ENCODE measurements at regions not wholly inside any gene's neighbourhood (a gene's known extent, or its start where the extent isn't known, plus 50 kb on each side); places are given as distances from the start of the nearest gene placed in this dataset.
"Not testable (repeated sequence)": the region's sequence is repeated elsewhere in the genome, so short reads cannot be mapped to it uniquely, and the experiment has no call there.

DNA sequence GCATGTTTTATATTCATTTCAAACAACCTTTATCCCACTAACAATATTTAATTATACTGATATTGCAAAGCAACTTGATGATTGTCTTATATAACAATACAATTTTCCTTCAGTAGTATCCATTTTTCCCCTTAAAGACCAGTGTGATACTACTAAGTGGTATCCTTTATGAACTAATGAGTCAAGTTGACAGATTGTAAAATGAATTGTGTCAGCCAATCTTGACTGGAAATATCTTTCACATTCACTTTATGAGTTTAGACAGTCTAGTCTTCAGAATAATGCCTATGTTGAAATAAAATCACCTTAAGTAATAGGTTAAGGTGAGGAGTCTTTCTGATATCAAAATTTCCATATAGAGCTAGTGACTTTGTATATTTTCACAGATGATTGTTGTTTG, 950.0 kb upstream of the CELF2 start:
- in situ Hi-C loops (cut with HindIII; ENCODE audit: low sequenced_read_pairs): no loop called here

DNA sequence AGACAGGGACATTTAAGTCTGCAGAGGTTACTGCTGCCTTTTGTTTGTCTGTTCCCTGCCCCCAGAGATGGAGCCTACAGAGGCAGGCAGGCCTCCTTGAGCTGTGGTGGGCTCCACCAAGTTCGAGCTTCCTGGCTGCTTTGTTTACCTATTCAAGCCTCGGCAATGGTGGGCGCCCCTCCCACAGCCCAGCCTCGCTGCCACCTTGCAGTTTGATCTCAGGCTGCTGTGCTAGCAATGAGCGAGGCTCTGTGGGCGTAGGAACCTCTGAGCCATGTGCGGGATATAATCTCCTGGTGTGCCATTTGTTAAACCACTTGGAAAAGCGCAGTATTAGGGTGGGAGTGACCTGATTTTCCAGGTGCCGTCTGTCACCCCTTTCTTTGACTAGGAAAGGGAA, 942.8 kb upstream of the CELF2 start:
- in situ Hi-C loops (cut with HindIII; ENCODE audit: low sequenced_read_pairs): not testable (repeated sequence)

DNA sequence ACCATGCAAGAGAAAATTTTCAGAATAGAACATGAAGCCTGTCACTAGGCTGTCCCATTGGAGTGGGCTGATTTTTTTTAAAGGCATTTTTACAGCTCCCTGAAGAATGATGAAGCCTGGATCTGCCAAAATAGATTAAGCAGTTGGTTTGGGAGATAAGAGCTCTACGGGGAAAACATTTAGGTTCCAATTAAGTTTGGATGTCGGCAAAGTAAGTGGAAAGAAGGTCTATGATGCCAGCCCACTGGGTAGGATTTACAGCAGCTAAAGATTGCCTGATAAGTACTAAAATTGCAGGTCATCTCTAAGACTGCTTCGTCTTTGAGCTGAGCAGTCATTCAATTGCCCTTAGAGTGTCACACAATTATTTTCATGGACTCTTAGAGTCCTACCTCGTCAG, 939.2 kb upstream of the CELF2 start:
- in situ Hi-C loops (cut with HindIII; ENCODE audit: low sequenced_read_pairs): no loop called here

- in situ Hi-C loops (cut with HindIII; ENCODE audit: low sequenced_read_pairs): no loop called here
Observed at GRCh38 chr10:10092581-10092980, 925.1 kb upstream of the CELF2 start.

DNA sequence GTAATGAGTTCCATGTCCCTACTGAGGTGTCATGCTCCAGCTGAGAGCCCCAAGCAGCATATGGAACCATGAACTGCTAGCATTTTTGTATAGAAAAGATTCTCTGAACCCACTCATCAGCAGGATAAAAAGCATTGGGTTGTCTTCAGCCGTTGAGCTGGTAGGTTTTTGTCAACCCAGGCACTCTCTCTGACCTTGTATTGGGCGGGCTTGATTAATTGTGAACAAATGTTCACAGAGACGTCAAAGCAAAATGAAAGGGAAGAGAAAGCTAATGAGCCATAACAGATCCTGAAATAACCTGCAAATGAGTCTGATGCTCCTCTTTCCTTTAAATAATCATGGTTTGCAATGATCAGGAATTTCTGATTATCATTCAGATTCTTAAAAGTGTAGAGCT, 924.7 kb upstream of the CELF2 start:
- in situ Hi-C loops (cut with HindIII; ENCODE audit: low sequenced_read_pairs): no loop called here

- in situ Hi-C loops (cut with HindIII; ENCODE audit: low sequenced_read_pairs): no loop called here
Observed at GRCh38 chr10:10094691-10095090, 923.0 kb upstream of the CELF2 start.

GRCh38 chr10:10096296-10096695, 921.4 kb upstream of the CELF2 start:
- in situ Hi-C loops (cut with HindIII; ENCODE audit: low sequenced_read_pairs): no loop called here

- in situ Hi-C loops (cut with HindIII; ENCODE audit: low sequenced_read_pairs): no loop called here
Observed at GRCh38 chr10:10096898-10097297, 920.8 kb upstream of the CELF2 start.

- in situ Hi-C loops (cut with HindIII; ENCODE audit: low sequenced_read_pairs): no loop called here
Observed at GRCh38 chr10:10101106-10101505, 916.6 kb upstream of the CELF2 start.

DNA sequence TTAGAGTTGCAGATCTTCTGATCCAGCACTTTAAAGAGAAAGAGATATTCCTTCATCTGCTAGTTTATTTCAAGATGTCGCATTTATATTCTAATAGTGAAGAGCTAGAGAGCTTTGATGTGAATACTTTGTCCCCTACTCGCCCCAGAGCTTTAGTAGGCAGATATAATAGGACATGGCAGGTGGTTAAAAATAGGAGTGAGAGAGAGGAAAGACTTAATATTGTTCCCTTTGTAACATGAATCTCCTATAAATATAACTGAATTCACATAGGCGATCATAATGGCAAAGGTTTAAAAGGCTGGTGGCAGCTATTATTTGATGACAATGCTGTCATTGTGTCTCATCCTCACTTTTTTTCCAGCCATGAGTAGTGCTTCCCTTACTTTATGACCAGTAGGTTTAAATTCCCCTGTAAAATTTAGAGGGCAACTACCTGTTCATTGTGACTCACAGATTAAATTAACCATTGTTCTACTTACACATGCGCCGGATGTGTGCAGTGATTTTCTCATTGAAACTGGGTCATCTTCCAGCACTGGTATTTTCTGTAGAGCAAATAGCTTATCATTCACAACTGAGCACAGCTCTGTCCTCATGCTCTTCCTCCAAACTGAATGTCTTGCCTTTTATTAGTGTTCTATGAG, 906.7 kb upstream of the CELF2 start:
- in situ Hi-C loops (cut with HindIII; ENCODE audit: low sequenced_read_pairs): no loop called here

DNA sequence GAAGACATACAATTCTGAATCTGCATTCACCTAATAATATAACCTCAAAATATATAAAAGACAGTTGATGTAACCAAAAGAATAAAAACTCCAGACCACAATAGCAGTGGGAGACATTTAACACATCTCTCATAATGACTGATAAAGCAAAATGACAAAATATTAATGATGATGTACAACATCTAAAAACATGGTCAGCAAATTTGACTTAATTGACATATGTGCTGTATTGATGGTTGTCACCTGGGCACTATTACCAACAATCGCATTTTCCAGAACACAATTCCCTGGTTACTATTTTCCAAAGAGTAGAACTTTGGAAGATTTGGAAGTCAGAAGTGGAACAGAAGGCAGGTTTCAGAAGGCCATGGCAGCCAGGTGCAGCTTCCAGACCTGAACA, 899.5 kb upstream of the CELF2 start:
- in situ Hi-C loops (cut with HindIII; ENCODE audit: low sequenced_read_pairs): no loop called here

DNA sequence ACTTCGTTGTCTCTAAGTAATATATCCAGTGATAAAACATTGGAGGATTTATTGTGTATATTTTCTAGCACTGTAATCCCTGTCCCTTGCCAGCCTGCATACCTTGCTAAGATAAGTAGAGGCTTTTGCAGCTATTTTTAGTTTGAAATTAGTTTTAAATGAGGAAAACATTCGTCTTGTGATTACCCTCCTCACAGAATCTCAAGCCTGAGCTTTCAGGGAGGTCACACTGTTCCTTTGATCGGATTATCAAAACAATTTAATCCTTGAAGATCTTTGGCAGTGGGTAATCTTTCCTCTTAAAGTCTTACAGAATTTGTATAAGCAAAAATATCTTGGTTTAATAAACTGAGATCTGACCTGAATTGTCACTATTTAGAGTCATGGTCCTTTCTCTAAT, 897.0 kb upstream of the CELF2 start:
- in situ Hi-C loops (cut with HindIII; ENCODE audit: low sequenced_read_pairs): no loop called here

GRCh38 chr10:10125676-10126075, 892.0 kb upstream of the CELF2 start:
- in situ Hi-C loops (cut with HindIII; ENCODE audit: low sequenced_read_pairs): no loop called here

DNA sequence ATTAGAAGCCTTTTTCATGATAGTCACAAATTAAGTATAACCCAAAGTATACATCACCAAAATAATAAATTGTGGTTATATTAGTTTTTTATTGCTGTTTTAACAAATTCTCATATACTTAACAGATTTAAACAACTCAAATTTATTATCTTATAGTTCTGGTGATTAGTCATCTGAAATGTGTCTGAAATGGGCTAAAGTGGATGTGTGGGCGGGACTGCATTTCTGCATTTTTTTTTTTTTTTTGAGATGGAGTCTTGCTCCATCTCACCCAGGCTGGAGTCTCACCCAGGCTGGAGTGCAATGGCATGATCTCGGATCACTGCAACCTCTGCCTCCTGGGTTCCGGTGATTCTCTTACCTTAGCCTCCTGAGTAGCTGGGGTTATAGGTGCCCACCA, 891.5 kb upstream of the CELF2 start:
- in situ Hi-C loops (cut with HindIII; ENCODE audit: low sequenced_read_pairs): no loop called here

- in situ Hi-C loops (cut with HindIII; ENCODE audit: low sequenced_read_pairs): no loop called here
Observed at GRCh38 chr10:10128387-10128786, 889.3 kb upstream of the CELF2 start.

- in situ Hi-C loops (cut with HindIII; ENCODE audit: low sequenced_read_pairs): no loop called here
Observed at GRCh38 chr10:10130686-10131085, 887.0 kb upstream of the CELF2 start.

DNA sequence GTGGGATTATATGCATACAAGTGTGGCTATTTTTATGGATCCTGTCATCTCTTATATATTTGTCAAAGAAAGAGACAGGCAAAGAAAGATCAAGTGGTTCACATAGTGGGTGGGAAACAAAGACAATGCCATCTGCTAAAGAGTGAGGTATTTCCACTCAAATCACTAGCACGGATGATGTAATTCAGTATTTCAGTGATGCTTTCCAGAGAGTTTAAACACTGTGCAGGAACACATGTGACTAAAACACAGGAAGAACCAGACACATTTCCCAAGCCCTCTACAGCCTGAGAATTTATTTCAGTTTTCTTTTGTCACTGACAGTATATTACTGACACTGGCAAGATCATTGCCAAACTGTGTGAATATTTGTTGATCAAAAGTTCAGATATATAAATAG, 885.7 kb upstream of the CELF2 start:
- in situ Hi-C loops (cut with HindIII; ENCODE audit: low sequenced_read_pairs): no loop called here

DNA sequence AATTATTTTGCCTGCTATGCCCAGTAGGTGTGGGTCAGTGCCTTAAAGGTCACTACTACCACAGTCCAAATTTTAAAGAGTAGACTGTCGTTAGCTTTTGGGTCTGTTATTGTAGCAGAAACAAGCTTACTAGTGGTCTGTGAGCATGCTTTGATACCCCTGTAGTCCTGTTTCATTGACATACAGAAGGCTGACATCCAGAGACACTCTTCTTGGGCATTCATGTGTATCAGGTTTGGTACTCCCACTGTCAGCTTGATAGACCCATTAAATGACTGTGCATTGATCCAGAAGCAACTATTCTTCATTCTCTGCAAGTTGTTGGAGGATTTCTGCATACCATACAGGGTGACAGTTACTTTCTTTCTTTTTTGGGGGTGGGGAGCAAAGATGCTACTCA, 884.4 kb upstream of the CELF2 start:
- in situ Hi-C loops (cut with HindIII; ENCODE audit: low sequenced_read_pairs): no loop called here

DNA sequence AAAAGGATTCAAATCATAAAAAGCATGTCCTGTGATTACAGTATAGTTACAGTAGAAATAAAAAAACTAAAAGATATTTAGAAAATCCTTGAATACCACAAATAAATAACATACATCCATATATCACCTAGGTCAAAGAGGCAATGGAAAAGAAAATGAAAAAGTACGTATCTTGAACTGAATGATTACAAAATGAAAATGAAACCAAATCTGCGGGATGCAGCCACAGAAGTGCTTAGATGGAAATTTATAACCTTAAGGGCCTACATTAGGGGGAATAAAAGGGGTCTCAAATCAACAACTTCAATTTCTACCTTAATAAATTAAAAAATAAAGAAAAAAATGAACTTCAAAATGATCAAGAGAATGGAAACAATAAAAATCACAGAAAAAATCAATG, 879.0 kb upstream of the CELF2 start:
- in situ Hi-C loops (cut with HindIII; ENCODE audit: low sequenced_read_pairs): no loop called here

- in situ Hi-C loops (cut with HindIII; ENCODE audit: low sequenced_read_pairs): no loop called here
Observed at GRCh38 chr10:10141782-10142382, 875.8 kb upstream of the CELF2 start.

DNA sequence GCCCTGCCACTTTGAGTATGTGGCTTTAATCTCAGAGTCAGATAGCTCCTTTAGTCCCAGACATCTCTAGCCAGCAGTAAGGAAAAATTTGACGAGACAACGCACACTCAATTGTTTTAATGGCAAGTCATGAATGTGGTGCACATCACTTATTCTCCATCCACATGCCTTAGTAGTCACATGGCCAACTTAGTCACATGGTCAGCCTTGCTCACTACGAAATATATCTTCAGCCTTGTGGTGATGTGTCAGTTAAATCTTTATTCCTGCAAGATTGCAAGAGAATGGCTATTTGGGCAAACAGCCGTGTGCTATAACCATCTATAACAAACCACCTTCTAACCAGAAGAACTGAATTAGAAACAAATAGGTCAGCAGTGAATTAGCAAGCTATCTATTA, 871.1 kb upstream of the CELF2 start:
- in situ Hi-C loops (cut with HindIII; ENCODE audit: low sequenced_read_pairs): no loop called here

DNA sequence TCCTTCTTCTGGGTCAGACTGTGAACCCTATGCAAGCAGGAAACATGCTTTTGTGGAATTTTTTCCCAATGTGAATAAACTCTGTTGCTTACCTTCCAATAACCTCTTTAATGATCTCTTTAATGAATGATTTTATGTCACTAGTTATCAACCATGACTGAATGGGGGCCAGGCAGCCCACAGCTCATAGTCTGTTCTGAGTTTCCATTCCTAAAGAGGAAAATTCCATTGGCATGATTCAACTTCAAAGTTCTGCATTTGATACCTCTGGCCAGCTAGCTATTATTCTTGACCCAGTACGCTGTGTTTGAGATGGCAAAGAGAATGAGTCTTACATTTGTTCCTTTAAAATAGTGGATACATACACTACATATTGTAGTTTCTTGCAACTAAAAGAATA, 867.8 kb upstream of the CELF2 start:
- in situ Hi-C loops (cut with HindIII; ENCODE audit: low sequenced_read_pairs): no loop called here
